Panc1 (cell line): ENCODE measurements at regions not wholly inside any gene's neighbourhood (a gene's known extent, or its start where the extent isn't known, plus 50 kb on each side); places are given as distances from the start of the nearest gene placed in this dataset.

Experiments
- ATAC-seq: fragments of 200-7000 bp; cut with Tn5 transposase; 2 replicates; pipeline ENCODE4 v1.9.1; 2020; ENCODE audit warnings: mild to moderate bottlenecking, moderate library complexity
- BruUV-seq: library from RNA; stranded (reverse); fragments of 400-500 nt; replicated peaks from 2 replicates; lab custom pipeline; 2021; lab: Mats Ljungman, UMichigan
- CTCF ChIA-PET: fragments of 300-600 bp; sonication (Branson Sonifier 250); formaldehyde crosslinking; loops from one replicate; lab custom pipeline; 2022; ENCODE audit warnings: antibody characterized with exemption; lab: Charles Lee
- POLR2A ChIA-PET: fragments of 300-600 bp; sonication (Branson Sonifier 250); formaldehyde crosslinking; loops from one replicate; lab custom pipeline; 2022; ENCODE audit warnings: antibody characterized with exemption; lab: Charles Lee
- DNase-seq: peaks from one replicate; pipeline ENCODE4 v3.0.0-alpha.2; 2010; ENCODE audit warnings: low read depth, low spot score
- H3K27ac ChIP-seq: 2 replicates; pipeline ENCODE4 v1.5.1; 2011; ENCODE audit warnings: mild to moderate bottlenecking, low read length, inconsistent platforms
- H3K27me3 ChIP-seq: fragments of 200-500 bp; sonication (Bioruptor generic); 2 replicates; pipeline ENCODE4 v1.6.0; 2014; ENCODE audit warnings: low read length, inconsistent platforms; ENCODE audit not compliant: control insufficient read depth, insufficient read depth
- H3K36me3 ChIP-seq: fragments of 200-500 bp; sonication (Bioruptor generic); 2 replicates; pipeline ENCODE4 v1.5.1; 2014; ENCODE audit warnings: inconsistent platforms, mild to moderate bottlenecking, low read length, moderate library complexity; ENCODE audit not compliant: control insufficient read depth, insufficient read depth
- H3K4me1 ChIP-seq: 2 replicates; pipeline ENCODE4 v1.5.1; 2011; ENCODE audit warnings: inconsistent platforms, mild to moderate bottlenecking, low read length, moderate library complexity; ENCODE audit not compliant: control insufficient read depth, insufficient read depth
- H3K4me3 ChIP-seq, 2 experiments: 2 replicates each; pipeline ENCODE4 v1.5.1; 2011 to 2012; ENCODE audit warnings: low read depth in 2 of 2, low read length in 2 of 2, mild to moderate bottlenecking in 2 of 2, inconsistent platforms in 1 of 2, moderate library complexity in 1 of 2
- H3K9me3 ChIP-seq: fragments of 200-500 bp; sonication (Bioruptor generic); 2 replicates; pipeline ENCODE4 v1.5.1; 2014; ENCODE audit warnings: low read depth, mild to moderate bottlenecking, inconsistent platforms, low read length, moderate library complexity; ENCODE audit not compliant: control insufficient read depth, insufficient read depth
- CTCF ChIP-seq: fragments of 450-650 bp; IDR thresholded peaks from 2 replicates; pipeline ENCODE4 v1.5.1; 2017; ENCODE audit warnings: mild to moderate bottlenecking
- POLR2AphosphoS5 ChIP-seq: IDR thresholded peaks from 2 replicates; pipeline ENCODE4 v1.6.1; 2012; ENCODE audit warnings: mild to moderate bottlenecking, low read depth, low read length, moderate library complexity
- REST ChIP-seq, 2 experiments: IDR thresholded peaks; 2 replicates each; pipeline ENCODE4 v1.6.1; 2011 to 2012; ENCODE audit warnings: low read depth in 2 of 2, control low read depth in 1 of 2, low read length in 1 of 2, mild to moderate bottlenecking in 1 of 2, moderate library complexity in 1 of 2; ENCODE audit not compliant: insufficient read depth in 1 of 2
- SIN3A ChIP-seq: IDR thresholded peaks from 2 replicates; pipeline ENCODE4 v1.6.1; 2012; ENCODE audit warnings: low read depth, mild to moderate bottlenecking, low read length, moderate library complexity, borderline replicate concordance; ENCODE audit not compliant: insufficient read depth
- TCF7L2 ChIP-seq: IDR thresholded peaks from 2 replicates; pipeline ENCODE4 v1.6.1; 2011; ENCODE audit warnings: mild to moderate bottlenecking, low read depth, low read length, inconsistent platforms
- in situ Hi-C: cut with HindIII; loops from 2 replicates; pipeline ENCODE4 v1.10.0; 2016; ENCODE audit warnings: low sequenced_read_pairs, low pct_unique_long_range_greater_than_20kb
- intact Hi-C: fragments of 100-400 bp; cut with micrococcal nuclease; formaldehyde crosslinking; loops from one replicate; pipeline ENCODE4 v1.10.0; 2022; ENCODE audit not compliant: unreplicated experiment

GRCh38 chr6:1164600-1164999 is 147.3 kb upstream of the FOXQ1 start:
- DNase-seq: no peak
- Histone ChIP-seq H3K36me3 (no peaks in the 10 kb centered on the region), H3K4me3 (no peak overlapping the region), H3K27ac (no peak overlapping the region), H3K4me1 (no peaks in the 10 kb centered on the region), H3K9me3 (no peaks in the 10 kb centered on the region), H3K27me3 (no peaks in the 10 kb centered on the region)
- ATAC-seq: no peak
- intact Hi-C loops: no loop called here
- no peak for TF ChIP-seq CTCF
- TF ChIP-seq POLR2AphosphoS5: no peak
- TF ChIP-seq REST (IDR thresholded peaks at IDR 0.05; ENCODE audit: insufficient read depth in 1 of 2, low read depth in 2 of 2, low read length in 1 of 2): no peak
- no peak for TF ChIP-seq TCF7L2
- no peak for TF ChIP-seq SIN3A
- ChIA-PET CTCF (no interaction called here), POLR2A (no interaction called here)
- in situ Hi-C loops: no loop called here
- BruUV-seq: no TSS peak

- ATAC-seq (no peak), DNase-seq (no peak)
- Histone ChIP-seq H3K4me1 (no peaks in the 10 kb centered on the region), H3K9me3 (no peaks in the 10 kb centered on the region), H3K27ac (no peak overlapping the region), H3K36me3 (no peaks in the 10 kb centered on the region), H3K4me3 (no peak overlapping the region), H3K27me3 (no peaks in the 10 kb centered on the region)
- ChIA-PET CTCF (no interaction called here), POLR2A (no interaction called here)
- no TSS peak for BruUV-seq
- intact Hi-C loops (no loop called here), in situ Hi-C loops (no loop called here)
- TF ChIP-seq REST (IDR thresholded peaks at IDR 0.05; ENCODE audit: insufficient read depth in 1 of 2, low read depth in 2 of 2, low read length in 1 of 2) (no peak), SIN3A (no peak), CTCF (no peak), TCF7L2 (no peak), POLR2AphosphoS5 (no peak)
Observed at GRCh38 chr6:1163501-1163900, 148.4 kb upstream of the FOXQ1 start.
